Osteocyte (in vitro differentiated cells): ENCODE measurements at regions not wholly inside any gene's neighbourhood (a gene's known extent, or its start where the extent isn't known, plus 50 kb on each side); places are given as distances from the start of the nearest gene placed in this dataset.

Source experiments
- DNase-seq: peaks from one replicate; pipeline ENCODE4 v3.0.0; 2021; ENCODE audit warnings: mixed read lengths; ENCODE audit not compliant: unreplicated experiment; ENCODE audit errors: extremely low spot score
- H3K27ac Mint-ChIP-seq: one replicate; pipeline ENCODE4 v1.8.0; 2021; ENCODE audit warnings: mild to moderate bottlenecking, mixed read lengths; ENCODE audit not compliant: unreplicated experiment
- H3K27me3 Mint-ChIP-seq: one replicate; pipeline ENCODE4 v1.8.0; 2021; ENCODE audit warnings: mixed read lengths; ENCODE audit not compliant: unreplicated experiment
- H3K36me3 Mint-ChIP-seq: one replicate; pipeline ENCODE4 v1.8.0; 2021; ENCODE audit warnings: mixed read lengths; ENCODE audit not compliant: unreplicated experiment
- H3K4me1 Mint-ChIP-seq: one replicate; pipeline ENCODE4 v1.8.0; 2021; ENCODE audit warnings: mixed read lengths; ENCODE audit not compliant: unreplicated experiment
- H3K4me3 Mint-ChIP-seq: one replicate; pipeline ENCODE4 v1.8.0; 2021; ENCODE audit warnings: mild to moderate bottlenecking, moderate library complexity, mixed read lengths; ENCODE audit not compliant: unreplicated experiment
- H3K9me3 Mint-ChIP-seq: one replicate; pipeline ENCODE4 v1.8.0; 2021; ENCODE audit warnings: mixed read lengths; ENCODE audit not compliant: unreplicated experiment
- CTCF ChIP-seq: fragments of 200-600 bp; sonication (generic); IDR thresholded peaks from 2 replicates; pipeline ENCODE4 v1.5.0; 2021; ENCODE audit warnings: antibody characterized with exemption, mild to moderate bottlenecking, moderate library complexity

DNA sequence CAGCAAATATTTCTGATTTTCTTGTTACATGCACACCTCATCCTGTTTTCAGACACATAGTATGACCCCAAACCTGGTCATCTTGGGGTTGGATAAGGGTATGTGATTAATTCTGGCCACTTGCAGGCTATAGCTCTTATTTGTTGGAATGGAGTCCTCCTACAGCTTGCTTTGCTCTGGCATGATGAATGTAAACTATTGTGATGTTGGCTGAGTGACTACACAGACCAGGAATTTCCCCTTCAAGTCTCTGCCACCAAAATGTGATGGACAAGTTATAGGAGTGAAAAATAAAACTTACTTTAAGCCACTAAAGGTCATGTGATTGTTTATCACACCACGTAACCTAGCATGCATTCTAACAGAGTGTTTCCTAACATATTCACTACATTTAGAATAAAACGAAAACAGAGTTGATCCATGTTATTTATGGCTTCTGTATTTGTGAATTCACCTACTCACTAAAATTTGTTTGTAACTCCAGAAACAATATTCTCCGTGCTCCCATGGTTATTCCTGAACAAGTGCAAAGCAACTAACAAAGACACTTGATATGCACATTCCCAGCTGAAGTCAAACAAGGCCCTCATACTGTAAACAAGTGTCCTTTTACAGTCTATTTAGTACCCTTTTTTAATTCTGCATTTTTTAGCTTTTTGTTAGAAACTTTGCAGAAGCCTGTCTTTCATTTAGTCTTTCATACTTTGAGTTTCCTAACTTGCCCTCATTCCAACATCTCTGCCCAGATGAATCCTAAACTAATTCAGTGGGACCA lies 599.2 kb upstream of the PCDH15 start:
- Mint-ChIP-seq H3K9me3 (no peaks in the 10 kb centered on the region), H3K36me3 (no peaks in the 10 kb centered on the region), H3K4me3 (no peak overlapping the region), H3K4me1 (peaks cover 10% of the 10 kb centered on the region), H3K27ac (peak overlapping the region; percentile 29), H3K27me3 (no peaks in the 10 kb centered on the region)
- no peak for DNase-seq
- TF ChIP-seq CTCF: no peak

- DNase-seq: no peak
- Mint-ChIP-seq H3K4me1 (peaks cover 10% of the 10 kb centered on the region), H3K9me3 (no peaks in the 10 kb centered on the region), H3K27me3 (no peaks in the 10 kb centered on the region), H3K4me3 (no peak overlapping the region), H3K36me3 (no peaks in the 10 kb centered on the region), H3K27ac (no peak overlapping the region)
- TF ChIP-seq CTCF: no peak
Observed at GRCh38 chr10:55398497-55398882, 597.5 kb upstream of the PCDH15 start.

DNA sequence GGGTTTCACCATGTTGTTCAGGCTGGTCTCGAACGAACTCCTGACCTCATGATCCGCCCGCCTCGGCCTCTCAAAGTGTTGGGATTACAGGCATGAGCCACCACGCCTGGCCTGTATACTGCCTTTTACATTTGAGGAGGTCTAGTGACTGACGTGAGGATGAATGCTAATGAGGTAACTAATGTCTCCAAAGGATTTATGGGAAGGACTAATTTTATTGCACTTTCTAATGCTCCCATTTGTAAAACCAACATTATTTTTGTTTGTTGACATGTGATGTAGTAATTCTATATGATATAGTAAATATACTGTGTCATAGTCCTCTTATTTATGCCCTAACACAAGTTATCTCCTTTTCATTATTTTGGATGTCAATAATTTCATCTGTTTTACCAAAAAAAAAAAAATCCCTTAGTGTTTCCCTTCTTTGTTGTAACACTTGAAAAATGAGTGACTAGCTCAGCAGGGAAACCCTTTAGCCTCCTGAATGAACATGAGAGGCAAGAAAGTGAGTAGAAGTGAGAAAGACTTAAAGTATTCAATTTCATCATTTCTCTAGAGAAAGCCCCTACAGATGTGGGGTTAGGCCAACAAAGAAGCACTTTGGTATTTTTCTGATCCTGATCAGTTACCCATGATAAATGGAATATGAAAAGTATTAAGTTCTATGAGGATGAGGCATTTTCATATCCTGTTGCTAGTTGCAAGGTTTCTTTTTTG lies 596.9 kb upstream of the PCDH15 start:
- peaks cover 10% of the 10 kb centered on the region for H3K4me1 Mint-ChIP-seq
- no peaks in the 10 kb centered on the region for H3K27me3 Mint-ChIP-seq
- no peak overlapping the region for H3K27ac Mint-ChIP-seq
- H3K9me3 Mint-ChIP-seq: no peaks in the 10 kb centered on the region
- no peak overlapping the region for H3K4me3 Mint-ChIP-seq
- no peak for DNase-seq
- H3K36me3 Mint-ChIP-seq: no peaks in the 10 kb centered on the region
- no peak for TF ChIP-seq CTCF

DNA sequence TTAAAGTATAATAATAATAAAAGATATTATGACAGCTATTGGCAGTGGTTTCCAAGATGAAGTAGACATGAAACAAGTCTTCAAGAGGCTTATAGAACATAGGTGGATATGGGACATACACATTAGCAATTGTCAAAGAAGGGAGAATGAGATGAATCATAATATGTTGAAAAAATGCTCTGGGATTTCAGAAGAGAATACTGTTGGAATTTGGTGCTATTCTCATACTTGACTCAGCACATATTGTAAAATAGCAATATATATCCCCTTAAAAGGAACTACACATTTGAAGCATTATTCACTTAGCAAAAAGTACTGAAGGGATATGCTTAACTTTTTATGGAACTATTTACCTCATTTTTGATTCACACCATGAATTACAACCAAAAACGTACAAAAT lies 577.2 kb upstream of the PCDH15 start:
- H3K36me3 Mint-ChIP-seq: no peaks in the 10 kb centered on the region
- no peak for DNase-seq
- peaks cover 36% of the 10 kb centered on the region for H3K4me1 Mint-ChIP-seq
- peaks cover 9% of the 10 kb centered on the region for H3K9me3 Mint-ChIP-seq
- no peak for TF ChIP-seq CTCF
- H3K27me3 Mint-ChIP-seq: no peaks in the 10 kb centered on the region
- no peak overlapping the region for H3K4me3 Mint-ChIP-seq
- H3K27ac Mint-ChIP-seq: no peak overlapping the region

DNA sequence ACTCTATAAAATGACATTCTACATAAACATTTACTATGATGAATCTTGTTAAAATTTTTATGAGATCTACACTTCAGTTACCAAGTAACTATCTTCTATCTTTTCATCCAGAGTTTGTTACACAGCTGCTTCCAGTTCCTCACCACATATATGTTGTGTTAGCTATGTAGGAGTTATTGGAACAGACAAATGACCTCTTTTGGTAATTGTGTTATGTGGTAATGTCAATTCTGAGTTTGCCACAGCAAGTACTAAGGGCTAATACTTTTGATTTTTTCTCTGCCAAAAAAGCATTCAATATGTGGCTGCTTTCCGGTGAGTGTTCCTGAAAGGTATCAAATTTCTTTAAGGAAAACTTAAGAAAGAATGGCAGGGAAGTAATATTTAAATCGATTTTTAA lies 573.9 kb upstream of the PCDH15 start:
- peaks cover 47% of the 10 kb centered on the region for H3K4me1 Mint-ChIP-seq
- H3K27me3 Mint-ChIP-seq: no peaks in the 10 kb centered on the region
- TF ChIP-seq CTCF: no peak
- H3K36me3 Mint-ChIP-seq: no peaks in the 10 kb centered on the region
- DNase-seq: no peak
- H3K27ac Mint-ChIP-seq: peak overlapping the region; percentile 7
- H3K9me3 Mint-ChIP-seq: no peaks in the 10 kb centered on the region
- H3K4me3 Mint-ChIP-seq: no peak overlapping the region
